IgD-negative memory B cell (primary cell): ENCODE measurements at regions not wholly inside any gene's neighbourhood (a gene's known extent, or its start where the extent isn't known, plus 50 kb on each side); places are given as distances from the start of the nearest gene placed in this dataset.
A peak's percentile ranks its signal among the peaks of the same experiment; 100 is the strongest.
"Not testable (repeated sequence)": the region's sequence is repeated elsewhere in the genome, so short reads cannot be mapped to it uniquely, and the experiment has no call there.

ENCODE experiments used
- H3K27ac Mint-ChIP-seq, 3 donors: one replicate each; pipeline ENCODE4 v1.8.0; 2020 to 2022; ENCODE audit warnings: mild to moderate bottlenecking in 3 of 3, mixed read lengths in 3 of 3, moderate library complexity in 1 of 3
- H3K27me3 Mint-ChIP-seq: one replicate; pipeline ENCODE4 v1.8.0; 2021; ENCODE audit warnings: mixed read lengths
- H3K36me3 Mint-ChIP-seq: one replicate; pipeline ENCODE4 v1.8.0; 2020; ENCODE audit warnings: mild to moderate bottlenecking, mixed read lengths
- H3K4me1 Mint-ChIP-seq, 3 donors: one replicate each; pipeline ENCODE4 v1.8.0; 2020 to 2022; ENCODE audit warnings: mixed read lengths in 3 of 3, mild to moderate bottlenecking in 1 of 3
- H3K4me3 Mint-ChIP-seq, 4 donors: one replicate each; pipeline ENCODE4 v1.8.0; 2020 to 2022; ENCODE audit warnings: mild to moderate bottlenecking in 4 of 4, mixed read lengths in 4 of 4, moderate library complexity in 3 of 4
- H3K9me3 Mint-ChIP-seq, 3 donors: one replicate each; pipeline ENCODE4 v1.8.0; 2020 to 2021; ENCODE audit warnings: mixed read lengths in 3 of 3, mild to moderate bottlenecking in 1 of 3

- Mint-ChIP-seq H3K4me1 (peaks cover 4 to 6% (median 6%) of the 10 kb centered on the region in 3 donors), H3K36me3 (no peaks in the 10 kb centered on the region), H3K4me3 (no peak overlapping the region), H3K27me3 (peaks cover 10% of the 10 kb centered on the region), H3K9me3 (peaks cover 0 to 3% (median 0%) of the 10 kb centered on the region in 3 donors), H3K27ac (no peak overlapping the region)
These were observed 415.3 kb upstream of the PRKCQ start for GRCh38 chr10:6995341-6995740.

GRCh38 chr10:6990891-6991290, 410.8 kb upstream of the PRKCQ start:
- Mint-ChIP-seq H3K27me3 (peaks cover 4% of the 10 kb centered on the region), H3K36me3 (no peaks in the 10 kb centered on the region), H3K9me3 (peaks cover 0 to 3% (median 0%) of the 10 kb centered on the region in 3 donors), H3K27ac (no peak overlapping the region), H3K4me1 (peaks cover 6 to 7% (median 6%) of the 10 kb centered on the region in 3 donors), H3K4me3 (no peak overlapping the region)

- peaks cover 6 to 7% (median 6%) of the 10 kb centered on the region in 3 donors for H3K4me1 Mint-ChIP-seq
- no peak overlapping the region for H3K4me3 Mint-ChIP-seq
- H3K36me3 Mint-ChIP-seq, result no peaks in the 10 kb centered on the region
- peaks cover 4% of the 10 kb centered on the region for H3K27me3 Mint-ChIP-seq
- H3K27ac Mint-ChIP-seq, result no peak overlapping the region
- H3K9me3 Mint-ChIP-seq, result peaks cover 0 to 3% (median 3%) of the 10 kb centered on the region in 3 donors
These were observed 408.6 kb upstream of the PRKCQ start for GRCh38 chr10:6988654-6989053.

- no peaks in the 10 kb centered on the region for H3K36me3 Mint-ChIP-seq
These were observed 407.5 kb upstream of the PRKCQ start for GRCh38 chr10:6987536-6987945.

GRCh38 chr10:6986927-6987326, 406.9 kb upstream of the PRKCQ start:
- no peaks in the 10 kb centered on the region for H3K36me3 Mint-ChIP-seq
- H3K4me1 Mint-ChIP-seq, result peaks cover 6 to 7% (median 6%) of the 10 kb centered on the region in 3 donors
- peaks cover 0 to 3% (median 3%) of the 10 kb centered on the region in 3 donors for H3K9me3 Mint-ChIP-seq
- no peak overlapping the region for H3K27ac Mint-ChIP-seq
- H3K27me3 Mint-ChIP-seq, result peaks cover 4% of the 10 kb centered on the region
- H3K4me3 Mint-ChIP-seq, result no peak overlapping the region

More at GRCh38 chr10:6987536-6987945, 407.5 kb upstream of the PRKCQ start:
- no peak overlapping the region for H3K4me3 Mint-ChIP-seq
- peaks cover 4% of the 10 kb centered on the region for H3K27me3 Mint-ChIP-seq
- H3K4me1 Mint-ChIP-seq, result peaks cover 6 to 7% (median 6%) of the 10 kb centered on the region in 3 donors
- peaks cover 0 to 3% (median 3%) of the 10 kb centered on the region in 3 donors for H3K9me3 Mint-ChIP-seq
- no peak overlapping the region for H3K27ac Mint-ChIP-seq

GRCh38 chr10:6985644-6986043, 405.6 kb upstream of the PRKCQ start:
- Mint-ChIP-seq H3K36me3 (no peaks in the 10 kb centered on the region), H3K27ac (no peak overlapping the region), H3K9me3 (peaks cover 0 to 3% (median under 1%) of the 10 kb centered on the region in 3 donors), H3K27me3 (no peaks in the 10 kb centered on the region), H3K4me3 (no peak overlapping the region), H3K4me1 (peaks cover under 1 to 3% (median 2%) of the 10 kb centered on the region in 3 donors)

GRCh38 chr10:6984971-6985370, 404.9 kb upstream of the PRKCQ start:
- Mint-ChIP-seq H3K4me3 (no peak overlapping the region), H3K27me3 (no peaks in the 10 kb centered on the region), H3K9me3 (peaks cover 0 to 3% (median 0%) of the 10 kb centered on the region in 3 donors), H3K4me1 (peaks cover 0 to 2% (median 1%) of the 10 kb centered on the region in 3 donors), H3K27ac (no peak overlapping the region), H3K36me3 (no peaks in the 10 kb centered on the region)

GRCh38 chr10:6984016-6984415, 403.9 kb upstream of the PRKCQ start:
- not testable (repeated sequence) for H3K36me3 Mint-ChIP-seq, H3K4me3 Mint-ChIP-seq, H3K9me3 Mint-ChIP-seq, H3K27ac Mint-ChIP-seq, H3K4me1 Mint-ChIP-seq, H3K27me3 Mint-ChIP-seq

GRCh38 chr10:6980353-6980752, 400.3 kb upstream of the PRKCQ start:
- H3K4me3 Mint-ChIP-seq, result no peak overlapping the region
- H3K4me1 Mint-ChIP-seq, result peaks cover 0 to 1% (median 0%) of the 10 kb centered on the region in 3 donors
- peaks cover 2% of the 10 kb centered on the region for H3K27me3 Mint-ChIP-seq
- peaks cover 0 to 3% (median 0%) of the 10 kb centered on the region in 3 donors for H3K9me3 Mint-ChIP-seq
- H3K27ac Mint-ChIP-seq, result no peak overlapping the region
- H3K36me3 Mint-ChIP-seq, result no peaks in the 10 kb centered on the region

GRCh38 chr10:6979371-6979770, 399.3 kb upstream of the PRKCQ start:
- H3K27me3 Mint-ChIP-seq, result peaks cover 2% of the 10 kb centered on the region
- no peak overlapping the region for H3K27ac Mint-ChIP-seq
- peaks cover 0 to 3% (median 0%) of the 10 kb centered on the region in 3 donors for H3K9me3 Mint-ChIP-seq
- no peaks in the 10 kb centered on the region for H3K36me3 Mint-ChIP-seq
- no peak overlapping the region for H3K4me3 Mint-ChIP-seq
- H3K4me1 Mint-ChIP-seq, result peaks cover 0 to 1% (median 0%) of the 10 kb centered on the region in 3 donors

GRCh38 chr10:6978187-6978627, 398.1 kb upstream of the PRKCQ start:
- Mint-ChIP-seq H3K4me1 (peaks cover 0 to 3% (median 0%) of the 10 kb centered on the region in 3 donors), H3K4me3 (no peak overlapping the region), H3K9me3 (no peaks in the 10 kb centered on the region), H3K27ac (no peak overlapping the region), H3K27me3 (peaks cover 2% of the 10 kb centered on the region), H3K36me3 (no peaks in the 10 kb centered on the region)

GRCh38 chr10:6977398-6978186, 397.5 kb upstream of the PRKCQ start:
- Mint-ChIP-seq H3K36me3 (no peaks in the 10 kb centered on the region), H3K27me3 (peaks cover 2% of the 10 kb centered on the region), H3K27ac (no peak overlapping the region), H3K9me3 (no peaks in the 10 kb centered on the region), H3K4me1 (peaks cover 0 to 3% (median 0%) of the 10 kb centered on the region in 3 donors), H3K4me3 (no peak overlapping the region)

GRCh38 chr10:6973899-6974298, 393.8 kb upstream of the PRKCQ start:
- peaks cover 0 to 5% (median 2%) of the 10 kb centered on the region in 3 donors for H3K4me1 Mint-ChIP-seq
- no peaks in the 10 kb centered on the region for H3K36me3 Mint-ChIP-seq
- H3K27ac Mint-ChIP-seq, result no peak overlapping the region
- peaks cover 2% of the 10 kb centered on the region for H3K27me3 Mint-ChIP-seq
- peak overlapping the region in 1 of 4 donors; percentile 26 for H3K4me3 Mint-ChIP-seq
- H3K9me3 Mint-ChIP-seq, result no peaks in the 10 kb centered on the region

GRCh38 chr10:6972226-6972625, 392.1 kb upstream of the PRKCQ start:
- Mint-ChIP-seq H3K9me3 (peaks cover 0 to 2% (median 0%) of the 10 kb centered on the region in 3 donors), H3K4me1 (peaks cover 0 to 5% (median 3%) of the 10 kb centered on the region in 3 donors), H3K36me3 (no peaks in the 10 kb centered on the region), H3K27me3 (no peaks in the 10 kb centered on the region), H3K27ac (no peak overlapping the region), H3K4me3 (no peak overlapping the region)

- Mint-ChIP-seq H3K4me1 (peaks cover 0 to 6% (median 4%) of the 10 kb centered on the region in 3 donors), H3K27ac (no peak overlapping the region), H3K36me3 (no peaks in the 10 kb centered on the region), H3K9me3 (peaks cover 0 to 2% (median 0%) of the 10 kb centered on the region in 3 donors), H3K4me3 (no peak overlapping the region), H3K27me3 (peaks cover 4% of the 10 kb centered on the region)
These were observed 389.6 kb upstream of the PRKCQ start for GRCh38 chr10:6969659-6970058.

- H3K27me3 Mint-ChIP-seq, result peaks cover 6% of the 10 kb centered on the region
- H3K36me3 Mint-ChIP-seq, result no peaks in the 10 kb centered on the region
- no peak overlapping the region for H3K4me3 Mint-ChIP-seq
- H3K9me3 Mint-ChIP-seq, result peaks cover 0 to 2% (median 0%) of the 10 kb centered on the region in 3 donors
- H3K4me1 Mint-ChIP-seq, result peaks cover 0 to 2% (median 1%) of the 10 kb centered on the region in 3 donors
- H3K27ac Mint-ChIP-seq, result no peak overlapping the region
These were observed 384.5 kb upstream of the PRKCQ start for GRCh38 chr10:6964543-6964942.
